Kidney (tissue), 13 donors: ENCODE measurements at regions not wholly inside any gene's neighbourhood (a gene's known extent, or its start where the extent isn't known, plus 50 kb on each side); places are given as distances from the start of the nearest gene placed in this dataset.
A peak's percentile ranks its signal among the peaks of the same experiment; 100 is the strongest.

Source experiments
- DNase-seq, 5 donors: peaks; one replicate each; pipeline ENCODE4 v3.0.0-alpha.2; 2013 to 2020
- FAIRE-seq: peaks from 2 replicates; lab custom pipeline; 2012; peaks lifted over from hg19 to GRCh38; lab: Jason Lieb, UNC
- H3K27ac ChIP-seq, 2 donors: one replicate each; pipeline ENCODE4 v1.7.0; 2013; ENCODE audit warnings: low read depth in 2 of 2, low read length in 2 of 2, inconsistent platforms in 1 of 2
- H3K27me3 ChIP-seq: one replicate; pipeline ENCODE4 v1.7.1; 2013; ENCODE audit warnings: low read length, inconsistent platforms; ENCODE audit not compliant: control insufficient read depth, insufficient read depth
- H3K36me3 ChIP-seq, 3 donors: one replicate each; pipeline versions ENCODE4 v1.7.0 to v1.7.1; 2013; ENCODE audit warnings: low read length in 3 of 3, control low read depth in 1 of 3, inconsistent platforms in 1 of 3; ENCODE audit not compliant: insufficient read depth in 3 of 3, control insufficient read depth in 2 of 3
- H3K4me1 ChIP-seq, 3 donors: one replicate each; pipeline versions ENCODE4 v1.7.0 to v1.7.1; 2013; ENCODE audit warnings: low read length in 3 of 3, inconsistent platforms in 1 of 3, low read depth in 1 of 3; ENCODE audit not compliant: control insufficient read depth in 2 of 3, insufficient read depth in 2 of 3
- H3K4me3 ChIP-seq, 3 donors: one replicate each; pipeline versions ENCODE4 v1.7.0 to v1.8.1; 2013; ENCODE audit warnings: low read length in 3 of 3, control low read depth in 1 of 3, inconsistent platforms in 1 of 3
- H3K9ac ChIP-seq, 3 donors: one replicate each; pipeline versions ENCODE4 v1.7.0 to v1.7.1; 2013; ENCODE audit warnings: low read length in 3 of 3, control low read depth in 1 of 3, inconsistent platforms in 1 of 3
- H3K9me3 ChIP-seq, 3 donors: one replicate each; pipeline versions ENCODE4 v1.7.0 to v1.7.1; 2013; ENCODE audit warnings: low read length in 3 of 3, control low read depth in 1 of 3, inconsistent platforms in 1 of 3; ENCODE audit not compliant: control insufficient read depth in 2 of 3, insufficient read depth in 1 of 3
- CTCF ChIP-seq: IDR thresholded peaks from 3 replicates; pipeline ENCODE4 v1.5.1; 2012; ENCODE audit warnings: mild to moderate bottlenecking, moderate library complexity, borderline replicate concordance; ENCODE audit not compliant: insufficient read depth; ENCODE audit errors: extremely low read depth
- intact Hi-C: fragments of 100-400 bp; cut with DNase I; formaldehyde crosslinking; loops from one replicate; pipeline ENCODE4 v1.11.1; 2022
- donor health status: control.
- donor health status: control.
- donor health status: control.
- donor health status: control.
- donor health status: control.
- donor health status: DM: yes; HTN: yes; CAD: no.
- donor health status: Normal renal cell carcinoma (clear cell type).

DNA sequence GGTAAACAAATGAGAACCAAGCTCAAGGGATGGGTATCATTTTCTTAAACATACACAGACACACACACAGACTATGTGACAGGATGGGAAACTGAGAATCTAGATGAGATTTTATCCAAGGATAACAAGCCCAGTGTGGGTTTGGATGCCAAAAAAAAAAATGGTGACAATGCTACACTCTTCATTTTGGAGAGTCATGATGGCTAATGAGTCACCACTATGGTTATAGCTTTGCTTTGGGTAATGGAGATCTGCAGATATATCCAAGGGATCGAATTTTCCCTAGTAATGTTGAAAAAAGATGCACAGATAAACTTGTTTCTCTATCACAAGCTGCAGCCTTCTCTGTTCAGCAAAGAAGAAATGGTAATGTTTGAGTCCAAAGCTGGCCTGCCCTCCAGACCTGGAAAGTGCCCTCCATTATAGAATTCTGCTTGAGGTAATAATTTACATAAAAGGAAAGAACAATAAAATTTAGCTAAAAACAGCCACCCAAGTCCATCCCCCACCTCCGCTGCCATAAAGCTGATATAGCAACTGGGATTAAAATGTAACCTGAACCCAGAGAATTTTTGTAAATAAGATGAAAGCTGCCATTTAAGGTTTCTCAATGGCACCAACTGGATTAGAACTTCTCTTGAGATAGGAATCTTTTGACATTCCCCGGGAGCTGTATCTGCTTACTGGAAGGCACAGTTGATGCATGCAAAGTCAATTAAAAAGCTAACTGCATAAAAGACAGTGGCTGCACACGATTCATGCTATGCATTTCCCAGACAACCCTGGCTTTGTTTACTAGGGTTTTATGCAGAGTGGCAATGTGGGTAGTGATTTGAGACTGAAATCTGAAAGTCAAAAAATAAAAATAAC, 395.2 kb upstream of the LYPLAL1 start:
- Histone ChIP-seq H3K36me3 (no peaks in the 10 kb centered on the region), H3K4me3 (no peak overlapping the region), H3K9ac (no peak overlapping the region), H3K27ac (no peak overlapping the region), H3K4me1 (no peaks in the 10 kb centered on the region), H3K27me3 (no peaks in the 10 kb centered on the region), H3K9me3 (no peaks in the 10 kb centered on the region)
- FAIRE-seq (no peak), DNase-seq (peak in 2 of 5 donors; percentile 27 to 37)
- intact Hi-C loops, result no loop called here
- TF ChIP-seq CTCF, result no peak

- intact Hi-C loops, result no loop called here
- Histone ChIP-seq H3K9ac (no peak overlapping the region), H3K9me3 (no peaks in the 10 kb centered on the region), H3K27ac (no peak overlapping the region), H3K4me3 (no peak overlapping the region), H3K27me3 (no peaks in the 10 kb centered on the region), H3K36me3 (no peaks in the 10 kb centered on the region), H3K4me1 (no peaks in the 10 kb centered on the region)
- no peak for FAIRE-seq
- TF ChIP-seq CTCF, result no peak
- peak in 2 of 5 donors; percentile 17 to 31 for DNase-seq
Observed at GRCh38 chr1:218779341-218780100, 394.2 kb upstream of the LYPLAL1 start.

- Histone ChIP-seq H3K4me3 (no peak overlapping the region), H3K27me3 (no peaks in the 10 kb centered on the region), H3K9ac (no peak overlapping the region), H3K9me3 (no peaks in the 10 kb centered on the region), H3K4me1 (no peaks in the 10 kb centered on the region), H3K27ac (no peak overlapping the region), H3K36me3 (no peaks in the 10 kb centered on the region)
- DNase-seq (no peak), FAIRE-seq (no peak)
- TF ChIP-seq CTCF, result no peak
- intact Hi-C loops, result no loop called here
Observed at GRCh38 chr1:218783131-218783530, 390.5 kb upstream of the LYPLAL1 start.
